Parathyroid adenoma (tissue), 2 donors: ENCODE measurements at regions not wholly inside any gene's neighbourhood (a gene's known extent, or its start where the extent isn't known, plus 50 kb on each side); places are given as distances from the start of the nearest gene placed in this dataset.

Source experiments
- H2AFZ ChIP-seq: fragments of 300-600 bp; sonication (generic); one replicate; pipeline ENCODE4 v1.7.0; 2017; ENCODE audit warnings: antibody characterized with exemption, mild to moderate bottlenecking
- H3K27ac ChIP-seq: fragments of 300-600 bp; sonication (generic); one replicate; pipeline ENCODE4 v1.7.0; 2017
- H3K27me3 ChIP-seq: fragments of 300-600 bp; sonication (generic); one replicate; pipeline ENCODE4 v1.7.0; 2017; ENCODE audit warnings: low read length; ENCODE audit not compliant: control insufficient read depth, insufficient read depth
- H3K36me3 ChIP-seq: fragments of 300-600 bp; sonication (generic); one replicate; pipeline ENCODE4 v1.7.0; 2017; ENCODE audit warnings: low read length; ENCODE audit not compliant: control insufficient read depth, insufficient read depth
- H3K4me1 ChIP-seq: fragments of 300-600 bp; sonication (generic); one replicate; pipeline ENCODE4 v1.7.0; 2017; ENCODE audit warnings: control low read depth
- H3K4me2 ChIP-seq: fragments of 300-600 bp; sonication (generic); one replicate; pipeline ENCODE4 v1.7.0; 2017; ENCODE audit warnings: low read length
- H3K4me3 ChIP-seq: fragments of 300-600 bp; sonication (generic); one replicate; pipeline ENCODE4 v1.7.0; 2017; ENCODE audit warnings: low read depth, low read length
- H3K79me2 ChIP-seq: fragments of 300-600 bp; sonication (generic); one replicate; pipeline ENCODE4 v1.7.0; 2017; ENCODE audit warnings: control low read depth
- H3K9ac ChIP-seq: fragments of 300-600 bp; sonication (generic); one replicate; pipeline ENCODE4 v1.7.0; 2017; ENCODE audit warnings: mild to moderate bottlenecking
- H3K9me3 ChIP-seq: fragments of 300-600 bp; sonication (generic); one replicate; pipeline ENCODE4 v1.7.0; 2017; ENCODE audit warnings: low read length; ENCODE audit not compliant: control insufficient read depth
- CTCF ChIP-seq: fragments of 300-600 bp; sonication (generic); IDR thresholded peaks from one replicate; pipeline ENCODE4 v1.7.0; 2017; ENCODE audit warnings: antibody characterized with exemption, mild to moderate bottlenecking
- donor health status: primary hyperparathyroidism.

GRCh38 chr4:89574176-89574575 lies 262.8 kb downstream of the SNCA start:
- TF ChIP-seq CTCF: no peak
- Histone ChIP-seq H3K4me1 (no peaks in the 10 kb centered on the region), H3K27ac (no peak overlapping the region), H3K27me3 (no peaks in the 10 kb centered on the region), H2AFZ (no peak overlapping the region), H3K79me2 (no peaks in the 10 kb centered on the region), H3K4me2 (no peak overlapping the region), H3K36me3 (no peaks in the 10 kb centered on the region), H3K9me3 (no peaks in the 10 kb centered on the region), H3K4me3 (no peak overlapping the region), H3K9ac (no peak overlapping the region)

GRCh38 chr4:89573656-89574055 lies 263.3 kb downstream of the SNCA start:
- H3K4me3 ChIP-seq: no peak overlapping the region
- H3K9ac ChIP-seq: no peak overlapping the region
- no peak overlapping the region for H3K4me2 ChIP-seq
- H3K36me3 ChIP-seq: no peaks in the 10 kb centered on the region
- H3K4me1 ChIP-seq: no peaks in the 10 kb centered on the region
- H3K27me3 ChIP-seq: no peaks in the 10 kb centered on the region
- no peaks in the 10 kb centered on the region for H3K79me2 ChIP-seq
- no peaks in the 10 kb centered on the region for H3K9me3 ChIP-seq
- H3K27ac ChIP-seq: no peak overlapping the region
- H2AFZ ChIP-seq: no peak overlapping the region
- no peak for TF ChIP-seq CTCF

- H3K27ac ChIP-seq: no peak overlapping the region
- no peak overlapping the region for H3K4me2 ChIP-seq
- no peak for TF ChIP-seq CTCF
- no peak overlapping the region for H3K4me3 ChIP-seq
- H3K9ac ChIP-seq: no peak overlapping the region
- H2AFZ ChIP-seq: no peak overlapping the region
- H3K9me3 ChIP-seq: no peaks in the 10 kb centered on the region
- H3K27me3 ChIP-seq: no peaks in the 10 kb centered on the region
- no peaks in the 10 kb centered on the region for H3K36me3 ChIP-seq
- H3K4me1 ChIP-seq: no peaks in the 10 kb centered on the region
- no peaks in the 10 kb centered on the region for H3K79me2 ChIP-seq
These were observed 264.6 kb downstream of the SNCA start for GRCh38 chr4:89572224-89572858.

- Histone ChIP-seq H3K4me2 (no peak overlapping the region), H3K4me1 (no peaks in the 10 kb centered on the region), H3K9ac (no peak overlapping the region), H2AFZ (no peak overlapping the region), H3K79me2 (no peaks in the 10 kb centered on the region), H3K4me3 (no peak overlapping the region), H3K9me3 (no peaks in the 10 kb centered on the region), H3K27me3 (no peaks in the 10 kb centered on the region), H3K36me3 (no peaks in the 10 kb centered on the region), H3K27ac (no peak overlapping the region)
- no peak for TF ChIP-seq CTCF
These were observed 263.3 kb upstream of the GPRIN3 start for GRCh38 chr4:89570931-89571330.

DNA sequence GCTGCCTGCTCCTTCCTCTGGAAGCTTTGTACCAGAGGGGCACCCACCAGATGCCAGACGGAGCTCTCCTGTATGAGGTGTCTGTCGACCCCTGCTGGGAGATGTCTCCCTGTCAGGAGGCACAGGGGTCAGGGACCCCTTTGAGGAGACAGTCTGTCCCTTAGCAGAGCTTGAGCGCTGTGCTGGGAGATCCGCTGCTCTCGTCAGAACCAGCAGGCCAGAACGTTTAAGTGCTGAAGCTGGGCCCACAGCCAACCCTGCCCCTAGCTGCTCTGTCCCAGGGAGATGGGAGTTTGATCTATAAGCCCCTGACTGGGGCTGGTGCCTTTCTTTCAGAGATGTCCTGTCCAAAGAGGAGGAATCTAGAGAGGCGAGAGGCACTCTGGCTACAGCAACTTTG lies 260.3 kb upstream of the GPRIN3 start:
- Histone ChIP-seq H2AFZ (no peak overlapping the region), H3K4me2 (no peak overlapping the region), H3K9me3 (no peaks in the 10 kb centered on the region), H3K4me1 (no peaks in the 10 kb centered on the region), H3K9ac (no peak overlapping the region), H3K27me3 (no peaks in the 10 kb centered on the region), H3K27ac (no peak overlapping the region), H3K4me3 (no peak overlapping the region), H3K79me2 (no peaks in the 10 kb centered on the region), H3K36me3 (no peaks in the 10 kb centered on the region)
- no peak for TF ChIP-seq CTCF
